SU-DHL-6 (cell line): ENCODE measurements at regions not wholly inside any gene's neighbourhood (a gene's known extent, or its start where the extent isn't known, plus 50 kb on each side); places are given as distances from the start of the nearest gene placed in this dataset.

ENCODE experiments used
- H2AFZ ChIP-seq: fragments of 200-600 bp; sonication (generic); 2 replicates; pipeline ENCODE4 v1.6.1; 2014; ENCODE audit warnings: low read depth, mild to moderate bottlenecking, moderate library complexity, mixed read lengths, antibody characterized with exemption, low read length; ENCODE audit not compliant: severe bottlenecking
- H3F3A ChIP-seq: fragments of 200-600 bp; shearing (Covaris generic); 2 replicates; pipeline ENCODE4 v1.6.0; 2016; ENCODE audit warnings: antibody characterized with exemption, mild to moderate bottlenecking; ENCODE audit not compliant: insufficient read depth
- H3K27ac ChIP-seq: fragments of 200-600 bp; sonication (generic); 2 replicates; pipeline ENCODE4 v1.5.1; 2016; ENCODE audit warnings: low read depth, mild to moderate bottlenecking, low read length, moderate library complexity, mixed read lengths
- H3K27me3 ChIP-seq: fragments of 200-600 bp; sonication (generic), shearing (Covaris generic); 2 replicates; pipeline ENCODE4 v1.6.0; 2014; ENCODE audit warnings: mild to moderate bottlenecking, low read length
- H3K36me3 ChIP-seq: fragments of 200-600 bp; sonication (generic); 2 replicates; pipeline ENCODE4 v1.6.1; 2014; ENCODE audit warnings: mild to moderate bottlenecking, low read length, mixed read lengths
- H3K4me2 ChIP-seq: fragments of 300-600, 200-600 bp; shearing (Covaris generic), sonication (generic); 2 replicates; pipeline ENCODE4 v1.6.0; 2014; ENCODE audit warnings: low read length, low read depth, mild to moderate bottlenecking; ENCODE audit not compliant: poor library complexity, severe bottlenecking
- H3K4me3 ChIP-seq: fragments of 200-600 bp; sonication (generic); 2 replicates; pipeline ENCODE4 v1.5.1; 2014; ENCODE audit warnings: antibody characterized with exemption, low read length, mild to moderate bottlenecking, mixed read lengths; ENCODE audit not compliant: insufficient read depth, poor library complexity, severe bottlenecking
- H3K79me2 ChIP-seq: fragments of 200-600 bp; sonication (generic); 2 replicates; pipeline ENCODE4 v1.6.1; 2014; ENCODE audit warnings: mild to moderate bottlenecking, low read length, moderate library complexity; ENCODE audit not compliant: insufficient read depth
- H3K9ac ChIP-seq: fragments of 200-600 bp; sonication (generic); 2 replicates; pipeline ENCODE4 v1.7.0; 2014; ENCODE audit warnings: mild to moderate bottlenecking, low read length
- H3K9me2 ChIP-seq: fragments of 200-600 bp; sonication (generic); replicated peaks from 2 replicates; pipeline ENCODE4 v1.6.1; 2014; ENCODE audit warnings: low read length; ENCODE audit not compliant: insufficient read depth
- H3K9me3 ChIP-seq: fragments of 200-600 bp; sonication (generic); 2 replicates; pipeline ENCODE4 v1.6.1; 2014; ENCODE audit warnings: low read length, mixed read lengths; ENCODE audit not compliant: insufficient read depth
- H4K20me1 ChIP-seq: fragments of 200-600 bp; sonication (generic); 2 replicates; pipeline ENCODE4 v1.6.1; 2014; ENCODE audit warnings: low read depth, mild to moderate bottlenecking, antibody characterized with exemption, low read length, moderate library complexity, mixed read lengths
- CTCF ChIP-seq: fragments of 200-600 bp; sonication (generic); IDR thresholded peaks from one replicate; pipeline ENCODE4 v1.5.1; 2017; ENCODE audit warnings: antibody characterized with exemption, mild to moderate bottlenecking, low read length, moderate library complexity; ENCODE audit not compliant: insufficient read depth, poor library complexity, severe bottlenecking
- EZH2phosphoT487 ChIP-seq: fragments of 200-600 bp; sonication (generic), shearing (Covaris generic); conservative IDR thresholded peaks from 2 replicates; pipeline ENCODE4 v1.6.1; 2018; ENCODE audit warnings: mild to moderate bottlenecking, antibody characterized with exemption, low read length, moderate library complexity, mixed read lengths

GRCh38 chr6:16909658-16910360, 148.5 kb upstream of the ATXN1 start:
- H2AFZ ChIP-seq = no peak overlapping the region
- H3F3A ChIP-seq = no peaks in the 10 kb centered on the region
- no peaks in the 10 kb centered on the region for H3K79me2 ChIP-seq
- H3K9me2 ChIP-seq = no peaks in the 10 kb centered on the region
- H3K36me3 ChIP-seq = no peaks in the 10 kb centered on the region
- no peak overlapping the region for H3K4me3 ChIP-seq
- no peak overlapping the region for H3K4me2 ChIP-seq
- H3K9ac ChIP-seq = no peak overlapping the region
- no peak overlapping the region for H3K27ac ChIP-seq
- no peak for TF ChIP-seq CTCF
- no peak for TF ChIP-seq EZH2phosphoT487
- no peaks in the 10 kb centered on the region for H3K9me3 ChIP-seq
- H3K27me3 ChIP-seq = no peaks in the 10 kb centered on the region; the same call in 1 of the 2 replicates
- H4K20me1 ChIP-seq = no peaks in the 10 kb centered on the region

GRCh38 chr6:16907991-16908390, 146.7 kb upstream of the ATXN1 start:
- H3K9me2 ChIP-seq = no peaks in the 10 kb centered on the region
- H4K20me1 ChIP-seq = no peaks in the 10 kb centered on the region
- H3K36me3 ChIP-seq = no peaks in the 10 kb centered on the region
- H3K9ac ChIP-seq = no peak overlapping the region
- H2AFZ ChIP-seq = no peak overlapping the region
- TF ChIP-seq EZH2phosphoT487 (no peak), CTCF (no peak)
- H3K27me3 ChIP-seq = no peaks in the 10 kb centered on the region; the same call in 1 of the 2 replicates
- H3K27ac ChIP-seq = no peak overlapping the region
- no peak overlapping the region for H3K4me3 ChIP-seq
- H3K79me2 ChIP-seq = no peaks in the 10 kb centered on the region
- no peak overlapping the region for H3K4me2 ChIP-seq
- H3F3A ChIP-seq = no peaks in the 10 kb centered on the region
- no peaks in the 10 kb centered on the region for H3K9me3 ChIP-seq

GRCh38 chr6:16904957-16905356, 143.7 kb upstream of the ATXN1 start:
- H4K20me1 ChIP-seq = no peaks in the 10 kb centered on the region
- no peak overlapping the region for H3K27ac ChIP-seq
- no peak overlapping the region for H3K4me2 ChIP-seq
- no peaks in the 10 kb centered on the region; the same call in 1 of the 2 replicates for H3K27me3 ChIP-seq
- H3K79me2 ChIP-seq = no peaks in the 10 kb centered on the region
- H2AFZ ChIP-seq = no peak overlapping the region
- no peaks in the 10 kb centered on the region for H3F3A ChIP-seq
- no peak overlapping the region for H3K4me3 ChIP-seq
- no peaks in the 10 kb centered on the region for H3K9me3 ChIP-seq
- no peaks in the 10 kb centered on the region for H3K9me2 ChIP-seq
- TF ChIP-seq EZH2phosphoT487 (no peak), CTCF (no peak)
- H3K9ac ChIP-seq = no peak overlapping the region
- H3K36me3 ChIP-seq = no peaks in the 10 kb centered on the region
